ENCODE measurements at regions not wholly inside any gene's neighbourhood (a gene's known extent, or its start where the extent isn't known, plus 50 kb on each side); places are given as distances from the start of the nearest gene placed in this dataset.

- no peaks in the 10 kb centered on the region for H4K20me1 ChIP-seq (ENCODE audit: insufficient read depth, low read length)
- no peaks in the 10 kb centered on the region for H3K79me2 ChIP-seq (ENCODE audit: insufficient read depth, low read depth, low read length)
- no peaks in the 10 kb centered on the region for H3K9me3 ChIP-seq (ENCODE audit: low read length)
- CTCF ChIA-PET (ENCODE audit: unreplicated experiment), result no interaction called here
- no peak overlapping the region for H3K27ac ChIP-seq (ENCODE audit: low read depth, low read length, poor library complexity, severe bottlenecking)
- POLR2A ChIA-PET, result interaction anchor here (0.6 kb wide), 1 partner anchor 424 kb away, joined by 3 read pairs; no protein-coding TSS in a partner anchor
- no TSS peak for BruUV-seq (replicated peaks)
- no peaks in the 10 kb centered on the region for H3K9me2 ChIP-seq (ENCODE audit: insufficient read depth, low read length)
- H2AFZ ChIP-seq (ENCODE audit: low read length), result no peak overlapping the region
- H3K4me2 ChIP-seq (ENCODE audit: low read length), result no peak overlapping the region
- TF ChIP-seq, protein P1, sequence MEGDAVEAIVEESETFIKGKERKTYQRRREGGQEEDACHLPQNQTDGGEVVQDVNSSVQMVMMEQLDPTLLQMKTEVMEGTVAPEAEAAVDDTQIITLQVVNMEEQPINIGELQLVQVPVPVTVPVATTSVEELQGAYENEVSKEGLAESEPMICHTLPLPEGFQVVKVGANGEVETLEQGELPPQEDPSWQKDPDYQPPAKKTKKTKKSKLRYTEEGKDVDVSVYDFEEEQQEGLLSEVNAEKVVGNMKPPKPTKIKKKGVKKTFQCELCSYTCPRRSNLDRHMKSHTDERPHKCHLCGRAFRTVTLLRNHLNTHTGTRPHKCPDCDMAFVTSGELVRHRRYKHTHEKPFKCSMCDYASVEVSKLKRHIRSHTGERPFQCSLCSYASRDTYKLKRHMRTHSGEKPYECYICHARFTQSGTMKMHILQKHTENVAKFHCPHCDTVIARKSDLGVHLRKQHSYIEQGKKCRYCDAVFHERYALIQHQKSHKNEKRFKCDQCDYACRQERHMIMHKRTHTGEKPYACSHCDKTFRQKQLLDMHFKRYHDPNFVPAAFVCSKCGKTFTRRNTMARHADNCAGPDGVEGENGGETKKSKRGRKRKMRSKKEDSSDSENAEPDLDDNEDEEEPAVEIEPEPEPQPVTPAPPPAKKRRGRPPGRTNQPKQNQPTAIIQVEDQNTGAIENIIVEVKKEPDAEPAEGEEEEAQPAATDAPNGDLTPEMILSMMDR (conservative IDR thresholded peaks at IDR 0.05; ENCODE audit: low read length), result no peak
- no peak for TF ChIP-seq EZH2phosphoT487 (IDR thresholded peaks at IDR 0.05; ENCODE audit: borderline replicate concordance, low read depth, low read length)
- intact Hi-C loops (cut with micrococcal nuclease; ENCODE audit: unreplicated experiment), result no loop called here
- DNase-seq (ENCODE audit: low spot score), result no peak
- H3K36me3 ChIP-seq (ENCODE audit: insufficient read depth, low read length), result no peaks in the 10 kb centered on the region
- H3K4me3 ChIP-seq (ENCODE audit: low read depth, low read length, poor library complexity, severe bottlenecking), result no peak overlapping the region
- no peaks in the 10 kb centered on the region for H3K4me1 ChIP-seq (ENCODE audit: insufficient read depth, low read length, poor library complexity, severe bottlenecking)
These were observed 986.0 kb downstream of the ROBO2 start for GRCh38 chr3:78025916-78026315.

DNA sequence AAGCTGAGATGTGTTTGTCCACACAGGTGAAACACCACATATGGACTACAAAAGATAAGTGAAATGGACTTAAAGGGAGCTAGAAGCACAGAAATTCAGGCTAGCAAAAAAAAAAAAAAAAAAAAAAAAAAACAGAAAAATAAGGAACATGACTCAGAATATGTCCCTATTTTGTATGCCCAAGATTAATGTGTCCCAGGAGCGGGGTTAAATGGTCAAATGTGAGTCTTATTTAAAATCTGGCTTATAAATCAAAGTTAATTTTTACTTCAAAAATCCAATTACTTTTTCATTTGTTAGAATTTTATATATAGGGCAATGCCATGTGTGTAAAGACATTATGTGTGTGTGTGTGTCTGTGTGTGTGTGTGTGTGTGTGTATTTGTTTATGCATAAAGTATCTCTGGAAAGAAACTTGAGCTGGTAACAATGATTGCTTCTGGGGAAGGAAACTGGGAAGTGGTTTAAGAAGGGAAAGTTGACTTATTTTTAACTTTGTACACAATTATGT, 986.5 kb downstream of the ROBO2 start:
- CTCF ChIA-PET (ENCODE audit: unreplicated experiment), result no interaction called here
- no peak overlapping the region for H3K27ac ChIP-seq (ENCODE audit: low read depth, low read length, poor library complexity, severe bottlenecking)
- no peaks in the 10 kb centered on the region for H3K9me2 ChIP-seq (ENCODE audit: insufficient read depth, low read length)
- no peaks in the 10 kb centered on the region for H3K4me1 ChIP-seq (ENCODE audit: insufficient read depth, low read length, poor library complexity, severe bottlenecking)
- H3K4me2 ChIP-seq (ENCODE audit: low read length), result no peak overlapping the region
- no peaks in the 10 kb centered on the region for H3K36me3 ChIP-seq (ENCODE audit: insufficient read depth, low read length)
- BruUV-seq (replicated peaks), result no TSS peak
- no peak for DNase-seq (ENCODE audit: low spot score)
- POLR2A ChIA-PET, result interaction anchor here (0.6 kb wide), 1 partner anchor 425 kb away, joined by 3 read pairs; no protein-coding TSS in a partner anchor
- no peak overlapping the region for H2AFZ ChIP-seq (ENCODE audit: low read length)
- TF ChIP-seq EZH2phosphoT487 (IDR thresholded peaks at IDR 0.05; ENCODE audit: borderline replicate concordance, low read depth, low read length), result no peak
- TF ChIP-seq, protein P1 (conservative IDR thresholded peaks at IDR 0.05; ENCODE audit: low read length), result no peak
- H3K4me3 ChIP-seq (ENCODE audit: low read depth, low read length, poor library complexity, severe bottlenecking), result no peak overlapping the region
- no peaks in the 10 kb centered on the region for H3K79me2 ChIP-seq (ENCODE audit: insufficient read depth, low read depth, low read length)
- no peaks in the 10 kb centered on the region for H4K20me1 ChIP-seq (ENCODE audit: insufficient read depth, low read length)
- no peaks in the 10 kb centered on the region for H3K9me3 ChIP-seq (ENCODE audit: low read length)
- intact Hi-C loops (cut with micrococcal nuclease; ENCODE audit: unreplicated experiment), result no loop called here

DNA sequence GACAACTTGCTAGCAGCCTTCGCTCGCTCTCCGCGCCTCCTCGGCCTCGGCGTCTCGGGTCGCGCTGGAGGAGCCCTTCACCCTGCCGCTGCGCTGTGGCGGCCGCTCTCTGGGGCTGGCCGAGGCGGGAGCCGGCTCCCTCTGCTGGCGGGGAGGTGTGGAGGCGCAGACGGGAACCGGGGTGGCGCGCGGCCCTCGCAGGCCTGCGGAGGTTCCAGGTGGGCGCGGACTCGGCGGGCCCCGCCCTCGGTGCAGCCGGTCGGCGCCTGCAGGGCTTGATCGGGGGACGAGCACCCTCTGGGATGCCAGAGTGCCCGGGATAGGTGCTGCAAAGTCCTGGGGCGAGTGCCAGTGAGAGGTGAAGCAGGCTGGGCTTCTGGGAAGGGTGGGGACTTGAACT, 989.9 kb downstream of the ROBO2 start:
- Histone ChIP-seq H3K4me1 (ENCODE audit: insufficient read depth, low read length, poor library complexity, severe bottlenecking) (no peaks in the 10 kb centered on the region), H4K20me1 (ENCODE audit: insufficient read depth, low read length) (no peaks in the 10 kb centered on the region), H3K9me3 (ENCODE audit: low read length) (no peaks in the 10 kb centered on the region), H3K9me2 (ENCODE audit: insufficient read depth, low read length) (no peaks in the 10 kb centered on the region), H3K4me2 (ENCODE audit: low read length) (no peak overlapping the region), H3K79me2 (ENCODE audit: insufficient read depth, low read depth, low read length) (no peaks in the 10 kb centered on the region), H3K4me3 (ENCODE audit: low read depth, low read length, poor library complexity, severe bottlenecking) (no peak overlapping the region), H3K27ac (ENCODE audit: low read depth, low read length, poor library complexity, severe bottlenecking) (no peak overlapping the region), H2AFZ (ENCODE audit: low read length) (no peak overlapping the region), H3K36me3 (ENCODE audit: insufficient read depth, low read length) (no peaks in the 10 kb centered on the region)
- no TSS peak for BruUV-seq (replicated peaks)
- ChIA-PET POLR2A (no interaction called here), CTCF (ENCODE audit: unreplicated experiment) (no interaction called here)
- DNase-seq (ENCODE audit: low spot score), result no peak
- intact Hi-C loops (cut with micrococcal nuclease; ENCODE audit: unreplicated experiment), result no loop called here
- no peak for TF ChIP-seq EZH2phosphoT487 (IDR thresholded peaks at IDR 0.05; ENCODE audit: borderline replicate concordance, low read depth, low read length)
- TF ChIP-seq, protein P1 (conservative IDR thresholded peaks at IDR 0.05; ENCODE audit: low read length), result no peak
